ENCODE measurements at regions not wholly inside any gene's neighbourhood (a gene's known extent, or its start where the extent isn't known, plus 50 kb on each side); places are given as distances from the start of the nearest gene placed in this dataset.

DNA sequence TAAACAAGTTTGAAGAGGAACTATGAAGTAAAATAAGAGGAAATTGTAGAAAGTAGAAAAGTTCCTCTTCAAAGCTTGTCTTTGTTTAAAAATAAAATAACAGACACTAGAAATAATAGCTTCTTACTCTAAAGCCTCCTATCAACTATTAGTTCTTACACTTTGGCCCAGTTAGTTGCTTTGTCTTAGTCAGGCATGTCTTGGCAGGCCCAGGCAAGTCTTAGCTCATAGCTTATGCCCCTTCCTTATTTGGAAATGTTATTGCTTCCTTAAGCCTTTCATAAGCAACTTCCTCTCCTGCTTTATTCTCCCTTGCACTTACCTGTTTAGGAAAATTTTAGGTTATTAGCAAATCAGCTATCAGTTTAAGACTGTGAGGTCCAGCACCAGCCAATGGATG, 950.6 kb upstream of the LRATD1 start:
- DNase-seq (ENCODE audit: extremely low spot score in 2 of 2) = no peak
- TF ChIP-seq, protein P1, sequence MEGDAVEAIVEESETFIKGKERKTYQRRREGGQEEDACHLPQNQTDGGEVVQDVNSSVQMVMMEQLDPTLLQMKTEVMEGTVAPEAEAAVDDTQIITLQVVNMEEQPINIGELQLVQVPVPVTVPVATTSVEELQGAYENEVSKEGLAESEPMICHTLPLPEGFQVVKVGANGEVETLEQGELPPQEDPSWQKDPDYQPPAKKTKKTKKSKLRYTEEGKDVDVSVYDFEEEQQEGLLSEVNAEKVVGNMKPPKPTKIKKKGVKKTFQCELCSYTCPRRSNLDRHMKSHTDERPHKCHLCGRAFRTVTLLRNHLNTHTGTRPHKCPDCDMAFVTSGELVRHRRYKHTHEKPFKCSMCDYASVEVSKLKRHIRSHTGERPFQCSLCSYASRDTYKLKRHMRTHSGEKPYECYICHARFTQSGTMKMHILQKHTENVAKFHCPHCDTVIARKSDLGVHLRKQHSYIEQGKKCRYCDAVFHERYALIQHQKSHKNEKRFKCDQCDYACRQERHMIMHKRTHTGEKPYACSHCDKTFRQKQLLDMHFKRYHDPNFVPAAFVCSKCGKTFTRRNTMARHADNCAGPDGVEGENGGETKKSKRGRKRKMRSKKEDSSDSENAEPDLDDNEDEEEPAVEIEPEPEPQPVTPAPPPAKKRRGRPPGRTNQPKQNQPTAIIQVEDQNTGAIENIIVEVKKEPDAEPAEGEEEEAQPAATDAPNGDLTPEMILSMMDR (IDR thresholded peaks at IDR 0.05) = no peak
- Histone ChIP-seq H3K4me1 (no peaks in the 10 kb centered on the region), H3K9me3 (peaks cover 5% of the 10 kb centered on the region), H3K4me3 (no peak overlapping the region), H3K27me3 (no peaks in the 10 kb centered on the region), H3K27ac (no peak overlapping the region), H3K36me3 (no peaks in the 10 kb centered on the region)
- intact Hi-C loops (cut with DNase I) = no loop called here

DNA sequence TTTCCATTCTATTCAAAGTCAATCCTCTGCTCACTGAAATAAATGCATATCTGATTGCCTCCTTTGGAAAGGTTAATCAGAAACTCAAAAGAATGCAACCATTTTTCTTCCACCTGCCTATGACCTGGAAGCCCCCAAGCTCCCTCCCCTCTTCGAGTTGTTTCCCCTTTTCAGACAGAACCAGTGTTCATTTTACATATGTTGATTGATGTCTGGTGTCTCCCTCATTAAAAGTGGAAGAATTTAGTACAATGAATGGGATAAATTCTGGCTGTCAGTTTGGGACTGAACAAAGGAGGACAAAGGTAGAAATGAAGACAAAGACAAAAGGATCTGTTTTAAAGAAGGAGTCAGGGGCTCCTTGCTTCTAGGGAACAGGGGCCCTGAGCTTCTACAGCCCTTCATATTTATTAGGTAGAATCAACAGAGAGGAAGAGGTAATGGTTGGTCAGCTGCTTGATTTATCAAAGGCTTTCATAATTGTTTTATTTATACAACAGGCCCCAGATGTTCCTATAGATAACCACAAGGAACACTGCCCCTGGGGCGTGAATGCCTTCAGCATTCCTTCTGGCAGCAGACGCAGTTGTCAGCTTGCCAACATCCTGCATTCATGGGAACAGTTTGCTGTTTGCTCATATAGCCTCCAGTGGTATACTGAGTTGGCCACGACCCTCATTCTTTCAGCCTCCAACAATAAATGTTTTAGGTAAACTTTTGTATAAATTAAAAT, 949.8 kb upstream of the LRATD1 start:
- H3K4me3 ChIP-seq = no peak overlapping the region
- TF ChIP-seq POLR2A (IDR thresholded peaks at IDR 0.05) = no peak
- TF ChIP-seq POLR2AphosphoS5 (IDR thresholded peaks at IDR 0.05; ENCODE audit: insufficient read depth in 1 of 2, low read depth in 1 of 2) = no peak
- TF ChIP-seq, protein P1 (IDR thresholded peaks at IDR 0.05) = no peak
- H3K36me3 ChIP-seq = no peaks in the 10 kb centered on the region
- H3K27me3 ChIP-seq = no peaks in the 10 kb centered on the region
- intact Hi-C loops (cut with DNase I) = no loop called here
- no peak overlapping the region for H3K27ac ChIP-seq
- no peaks in the 10 kb centered on the region for H3K4me1 ChIP-seq
- no peak for DNase-seq (ENCODE audit: extremely low spot score in 2 of 2)
- peaks cover 10% of the 10 kb centered on the region for H3K9me3 ChIP-seq

DNA sequence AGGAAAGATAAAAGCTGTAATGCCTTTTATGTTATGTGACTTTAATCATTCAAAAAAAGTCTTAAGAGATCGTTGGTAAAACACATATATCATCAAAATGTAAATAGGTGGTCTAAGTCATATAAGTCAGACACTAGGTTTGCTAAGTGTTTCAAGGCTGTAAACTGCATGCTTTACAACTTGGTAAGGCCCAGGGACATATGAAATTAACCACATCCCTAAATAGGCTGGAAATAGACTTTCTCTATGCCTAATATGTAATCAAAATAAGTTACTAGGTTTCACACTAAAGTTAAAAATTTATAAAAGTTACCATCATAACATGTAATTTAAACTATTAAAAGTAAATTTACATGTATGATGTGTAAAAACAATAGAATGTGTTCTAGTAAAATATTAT, 946.3 kb upstream of the LRATD1 start:
- no peaks in the 10 kb centered on the region for H3K27me3 ChIP-seq
- H3K27ac ChIP-seq = no peak overlapping the region
- TF ChIP-seq POLR2AphosphoS5 (IDR thresholded peaks at IDR 0.05; ENCODE audit: insufficient read depth in 1 of 2, low read depth in 1 of 2) (no peak), POLR2A (IDR thresholded peaks at IDR 0.05) (no peak)
- TF ChIP-seq, protein P1 (IDR thresholded peaks at IDR 0.05) = no peak
- H3K4me1 ChIP-seq = no peaks in the 10 kb centered on the region
- H3K36me3 ChIP-seq = no peaks in the 10 kb centered on the region
- peaks cover 10% of the 10 kb centered on the region for H3K9me3 ChIP-seq
- no peak overlapping the region for H3K4me3 ChIP-seq
- intact Hi-C loops (cut with DNase I) = no loop called here
- DNase-seq (ENCODE audit: extremely low spot score in 2 of 2) = no peak

DNA sequence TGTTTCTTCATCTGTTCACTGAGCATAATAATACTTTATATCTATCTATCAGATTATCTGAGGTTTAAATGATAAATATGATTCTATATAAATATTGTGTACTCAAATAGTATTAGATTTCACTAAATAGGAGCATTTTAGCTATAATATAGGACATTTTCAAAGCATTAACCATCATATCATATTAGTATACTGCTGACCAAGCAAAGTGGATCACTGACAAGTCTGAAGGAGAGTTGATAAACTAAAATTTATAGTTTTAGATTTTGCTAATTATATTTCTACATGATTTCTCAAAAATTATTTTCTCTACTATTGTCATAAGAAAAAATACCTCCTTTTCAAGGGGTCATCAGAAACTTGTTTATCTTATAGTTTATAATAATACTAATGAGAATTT, 937.8 kb upstream of the LRATD1 start:
- no peaks in the 10 kb centered on the region for H3K36me3 ChIP-seq
- intact Hi-C loops (cut with DNase I) = no loop called here
- DNase-seq (ENCODE audit: extremely low spot score in 2 of 2) = no peak
- TF ChIP-seq POLR2AphosphoS5 (IDR thresholded peaks at IDR 0.05; ENCODE audit: insufficient read depth in 1 of 2, low read depth in 1 of 2) (no peak), POLR2A (IDR thresholded peaks at IDR 0.05) (no peak)
- TF ChIP-seq, protein P1 (IDR thresholded peaks at IDR 0.05) = no peak
- no peak overlapping the region for H3K4me3 ChIP-seq
- no peaks in the 10 kb centered on the region for H3K9me3 ChIP-seq
- no peak overlapping the region for H3K27ac ChIP-seq
- no peaks in the 10 kb centered on the region for H3K27me3 ChIP-seq
- H3K4me1 ChIP-seq = no peaks in the 10 kb centered on the region

DNA sequence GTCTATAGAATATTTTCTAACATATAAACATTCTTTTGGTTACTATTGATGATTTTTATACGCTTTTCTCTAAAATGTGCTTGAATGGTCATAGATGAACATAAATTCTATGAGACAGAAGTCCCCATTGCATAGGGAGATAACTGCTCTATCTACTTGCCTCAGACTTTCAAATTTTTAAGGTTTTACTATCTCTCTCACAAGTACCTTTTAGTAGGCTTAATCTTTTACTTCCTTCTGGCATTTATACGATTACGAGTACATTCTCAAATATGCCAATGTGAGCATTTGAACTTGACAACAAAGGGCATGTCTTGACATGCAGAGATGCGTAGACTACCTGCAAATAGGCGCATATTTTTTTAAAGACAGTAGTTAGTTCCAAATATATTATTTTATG, 935.9 kb upstream of the LRATD1 start:
- TF ChIP-seq, protein P1 (IDR thresholded peaks at IDR 0.05) = no peak
- TF ChIP-seq POLR2AphosphoS5 (IDR thresholded peaks at IDR 0.05; ENCODE audit: insufficient read depth in 1 of 2, low read depth in 1 of 2) (no peak), POLR2A (IDR thresholded peaks at IDR 0.05) (no peak)
- intact Hi-C loops (cut with DNase I) = no loop called here
- H3K36me3 ChIP-seq = no peaks in the 10 kb centered on the region
- no peaks in the 10 kb centered on the region for H3K27me3 ChIP-seq
- H3K27ac ChIP-seq = no peak overlapping the region
- no peak overlapping the region for H3K4me3 ChIP-seq
- H3K9me3 ChIP-seq = no peaks in the 10 kb centered on the region
- H3K4me1 ChIP-seq = no peaks in the 10 kb centered on the region
- DNase-seq (ENCODE audit: extremely low spot score in 2 of 2) = no peak

Measured in vagina (tissue), 2 donors.